K562 (cell line): ENCODE measurements at regions not wholly inside any gene's neighbourhood (a gene's known extent, or its start where the extent isn't known, plus 50 kb on each side); places are given as distances from the start of the nearest gene placed in this dataset.
"Not testable (repeated sequence)": the region's sequence is repeated elsewhere in the genome, so short reads cannot be mapped to it uniquely, and the experiment has no call there.

Source experiments
- ATAC-seq: fragments of 200-7000 bp; cut with Tn5 transposase; 3 replicates; pipeline ENCODE4 v1.9.1; 2020; ENCODE audit warnings: moderate library complexity
- BruUV-seq: library from RNA; stranded (reverse); fragments of 400-500 nt; replicated peaks from 2 replicates; lab custom pipeline; 2021; lab: Mats Ljungman, UMichigan
- CTCF ChIA-PET: fragments of 300-600 bp; formaldehyde crosslinking; extraction: SDS; loops from one replicate; lab custom pipeline; 2021; ENCODE audit warnings: low intra/inter-chr PET ratio; lab: Yijun Ruan, JAX
- POLR2A ChIA-PET: fragments of 300-600, 350-650 bp; sonication (Branson Sonifier 250); formaldehyde crosslinking; extraction: SDS; loops from one replicate; lab custom pipeline; 2021; ENCODE audit warnings: antibody characterized with exemption, inconsistent platforms; lab: Yijun Ruan, JAX
- DNase-seq, 4 experiments: peaks; one replicate each; pipeline versions ENCODE4 v3.0.0 to v3.0.0-alpha.2; 2011 to 2018; ENCODE audit warnings: low spot score in 3 of 4, mixed read lengths in 3 of 4; ENCODE audit errors: extremely low read depth in 1 of 4
- FAIRE-seq: peaks from 2 replicates; lab custom pipeline; 2011; peaks lifted over from hg19 to GRCh38; lab: Jason Lieb, UNC
- H2AFZ ChIP-seq: 2 replicates; pipeline ENCODE4 v1.6.0; 2011; ENCODE audit warnings: low read depth, low read length, control low read depth, inconsistent platforms
- H3K27ac ChIP-seq: fragments of 200-600 bp; 3 replicates; pipeline ENCODE4 v1.8.0; 2011; ENCODE audit warnings: low read depth, mild to moderate bottlenecking, control low read depth, inconsistent platforms, low read length, moderate library complexity, mixed read lengths; ENCODE audit errors: extremely low read depth
- H3K27me3 ChIP-seq, 2 experiments: fragments of 300-600 bp in 1 of 2; 2 replicates in 1 of 2; 3 replicates in 1 of 2; pipeline versions ENCODE4 v1.6.0 to v1.8.0; 2011; ENCODE audit warnings: inconsistent platforms in 2 of 2, low read length in 2 of 2, mild to moderate bottlenecking in 1 of 2, mixed read lengths in 1 of 2, moderate library complexity in 1 of 2; ENCODE audit not compliant: control insufficient read depth in 2 of 2, insufficient read depth in 2 of 2
- H3K36me3 ChIP-seq: fragments of 300-600 bp; 3 replicates; pipeline ENCODE4 v1.8.0; 2011; ENCODE audit warnings: mild to moderate bottlenecking, low read length, inconsistent platforms; ENCODE audit not compliant: control insufficient read depth, insufficient read depth
- H3K4me1 ChIP-seq, 2 experiments: fragments of 200-600 bp in 1 of 2; replicated peaks in 1 of 2; 2 replicates in 1 of 2; 3 replicates in 1 of 2; pipeline versions ENCODE4 v1.5.1 to v1.8.0; 2011; ENCODE audit warnings: inconsistent platforms in 2 of 2, low read length in 2 of 2, mild to moderate bottlenecking in 1 of 2, mixed read lengths in 1 of 2, moderate library complexity in 1 of 2; ENCODE audit not compliant: control insufficient read depth in 2 of 2, insufficient read depth in 2 of 2
- H3K4me2 ChIP-seq: 2 replicates; pipeline ENCODE4 v1.6.1; 2011; ENCODE audit warnings: low read length, control low read depth, inconsistent platforms, mixed read lengths; ENCODE audit not compliant: insufficient read depth
- H3K4me3 ChIP-seq: fragments of 200-600 bp; sonication (generic), shearing (Covaris generic); 2 replicates; pipeline ENCODE4 v1.5.1; 2016; ENCODE audit warnings: control low read depth, inconsistent platforms
- H3K79me2 ChIP-seq: fragments of 200-600 bp; 3 replicates; pipeline ENCODE4 v1.8.0; 2011; ENCODE audit warnings: low read length, inconsistent platforms; ENCODE audit not compliant: control insufficient read depth, insufficient read depth
- H3K9ac ChIP-seq, 2 experiments: 2 replicates each; pipeline versions ENCODE4 v1.6.0 to v1.6.1; 2011; ENCODE audit warnings: low read depth in 2 of 2, low read length in 2 of 2, control low read depth in 1 of 2, inconsistent platforms in 1 of 2, mild to moderate bottlenecking in 1 of 2, mixed read lengths in 1 of 2; ENCODE audit not compliant: insufficient read depth in 1 of 2
- H3K9me1 ChIP-seq: one replicate; pipeline ENCODE4 v1.6.0; 2011; ENCODE audit warnings: inconsistent platforms, mild to moderate bottlenecking, low read length, moderate library complexity; ENCODE audit not compliant: control insufficient read depth, insufficient read depth
- H3K9me3 ChIP-seq: replicated peaks from 2 replicates; pipeline ENCODE4 v1.5.1; 2011; ENCODE audit warnings: low read depth, low read length, inconsistent platforms; ENCODE audit not compliant: control insufficient read depth, insufficient read depth
- H4K20me1 ChIP-seq: replicated peaks from 2 replicates; pipeline ENCODE4 v1.6.1; 2011; ENCODE audit warnings: low read length, inconsistent platforms, mixed read lengths; ENCODE audit not compliant: control insufficient read depth, insufficient read depth
- CBX5 ChIP-seq: IDR thresholded peaks from 2 replicates; pipeline ENCODE4 v1.6.1; 2014; ENCODE audit warnings: low read depth, borderline replicate concordance
- PREB ChIP-seq: sonication (generic); formaldehyde crosslinking; IDR thresholded peaks from 2 replicates; pipeline ENCODE4 v1.8.1; 2023; ENCODE audit warnings: mild to moderate bottlenecking, missing genetic modification reagents
- ZFP36 ChIP-seq: fragments of 150-350 bp; IDR thresholded peaks from 2 replicates; pipeline ENCODE4 v1.6.1; 2018; ENCODE audit warnings: low read length, low read depth; ENCODE audit not compliant: partially characterized antibody
- WGBS: fragments of 100-300 bp; shearing (Covaris generic); methylation state at CpG from one replicate; pipeline ENCODE4 v1.1.6; 2016; ENCODE audit warnings: low coverage, mixed read lengths; ENCODE audit not compliant: insufficient coverage; ENCODE audit errors: missing lambda C conversion rate; 5-methylcytosine and 5-hydroxymethylcytosine counted together
- in situ Hi-C: fragments of 300-500 bp; cut with MboI; formaldehyde crosslinking; loops from 4 replicates; pipeline ENCODE4 v1.15.0; 2018; ENCODE audit warnings: inconsistent platforms, mixed read lengths
- intact Hi-C: fragments of 100-400 bp; cut with micrococcal nuclease; formaldehyde crosslinking; loops from 2 replicates; pipeline ENCODE4 v1.14.2; 2022

GRCh38 chr2:3904061-3904460, 200.7 kb downstream of the DCDC2C start:
- H2AFZ ChIP-seq = no peak overlapping the region
- ChIA-PET CTCF (no interaction called here), POLR2A (no interaction called here)
- no peaks in the 10 kb centered on the region for H3K27me3 ChIP-seq
- no peaks in the 10 kb centered on the region for H4K20me1 ChIP-seq
- no peak for ATAC-seq
- H3K4me3 ChIP-seq = no peak overlapping the region
- H3K4me2 ChIP-seq = no peak overlapping the region
- no peaks in the 10 kb centered on the region for H3K79me2 ChIP-seq
- intact Hi-C loops = no loop called here
- no peak overlapping the region for H3K27ac ChIP-seq
- TF ChIP-seq PREB = no peak
- H3K4me1 ChIP-seq = no peaks in the 10 kb centered on the region
- no peaks in the 10 kb centered on the region for H3K36me3 ChIP-seq
- no TSS peak for BruUV-seq
- in situ Hi-C loops = no loop called here
- DNase-seq = no peak
- no peaks in the 10 kb centered on the region for H3K9me3 ChIP-seq
- 0% methylated on average over 6 of the region's 6 CpGs for WGBS
- FAIRE-seq = no peak
- no peak overlapping the region for H3K9ac ChIP-seq
- no peaks in the 10 kb centered on the region for H3K9me1 ChIP-seq

DNA sequence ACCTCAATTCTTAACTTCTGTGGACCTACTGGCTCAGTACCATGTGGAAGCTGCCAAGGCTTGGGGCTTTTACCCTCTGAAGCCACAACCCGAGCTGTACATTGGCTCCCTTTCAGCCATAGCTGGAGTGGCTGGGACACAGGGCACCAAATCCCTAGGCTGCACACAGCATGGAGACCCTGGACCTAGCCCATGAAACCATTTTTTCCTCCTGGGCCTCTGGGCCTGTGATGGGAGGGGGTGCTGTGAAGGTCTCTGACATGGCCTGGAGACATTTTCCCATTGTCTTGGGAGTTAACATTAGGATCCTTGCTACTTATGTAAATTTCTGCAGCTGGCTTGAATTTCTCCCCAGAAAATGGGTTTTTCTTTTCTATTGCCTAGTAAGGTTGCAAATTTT, 205.1 kb downstream of the DCDC2C start:
- not testable (repeated sequence) for ATAC-seq, H3K9ac ChIP-seq, H3K9me1 ChIP-seq, H3K4me3 ChIP-seq, H3K27me3 ChIP-seq
- TF ChIP-seq ZFP36 (peak; percentile 57), CBX5 (peak; percentile 48; the same call in 1 of the 2 replicates)
- TF ChIP-seq, all 486 proteins: peak for 2; not testable (repeated sequence) for 484
- intact Hi-C loops, DNase-seq, H3K79me2 ChIP-seq, H3K9me3 ChIP-seq, FAIRE-seq, CTCF ChIA-PET, H2AFZ ChIP-seq, H4K20me1 ChIP-seq, H3K4me2 ChIP-seq, H3K27ac ChIP-seq, in situ Hi-C loops, POLR2A ChIA-PET, H3K4me1 ChIP-seq, H3K36me3 ChIP-seq, BruUV-seq: not testable (repeated sequence)
- 0% methylated on average over 1 of the region's 1 CpG for WGBS
